BJ (cell line): ENCODE measurements at regions not wholly inside any gene's neighbourhood (a gene's known extent, or its start where the extent isn't known, plus 50 kb on each side); places are given as distances from the start of the nearest gene placed in this dataset.

ENCODE experiments used
- CTCF ChIA-PET: fragments of 350-600 bp; formaldehyde crosslinking; extraction: SDS; loops from one replicate; lab custom pipeline; 2021; ENCODE audit warnings: antibody characterized with exemption, inconsistent platforms; lab: Yijun Ruan, JAX
- POLR2A ChIA-PET: fragments of 300-600 bp; sonication (Branson Sonifier 250); formaldehyde crosslinking; extraction: SDS; loops from one replicate; lab custom pipeline; 2021; ENCODE audit warnings: antibody characterized with exemption; lab: Charles Lee
- DNase-seq: peaks from one replicate; pipeline ENCODE4 v3.0.0-alpha.2; 2011; ENCODE audit warnings: low read depth
- H3K27me3 ChIP-seq: 2 replicates; pipeline ENCODE4 v1.6.0; 2011; ENCODE audit warnings: low read length; ENCODE audit not compliant: control insufficient read depth, insufficient read depth
- H3K36me3 ChIP-seq: 2 replicates; pipeline ENCODE4 v1.5.1; 2011; ENCODE audit warnings: low read length; ENCODE audit not compliant: control insufficient read depth, insufficient read depth
- H3K4me3 ChIP-seq: 2 replicates; pipeline ENCODE4 v1.5.1; 2011; ENCODE audit warnings: low read depth, mild to moderate bottlenecking, control low read depth, low read length
- TF ChIP-seq, protein P1 (sequence below): IDR thresholded peaks from 2 replicates; pipeline ENCODE4 v1.5.1; 2011; ENCODE audit warnings: low read depth, mild to moderate bottlenecking, control low read depth, inconsistent platforms, low read length, moderate library complexity; ENCODE audit not compliant: insufficient read depth

DNA sequence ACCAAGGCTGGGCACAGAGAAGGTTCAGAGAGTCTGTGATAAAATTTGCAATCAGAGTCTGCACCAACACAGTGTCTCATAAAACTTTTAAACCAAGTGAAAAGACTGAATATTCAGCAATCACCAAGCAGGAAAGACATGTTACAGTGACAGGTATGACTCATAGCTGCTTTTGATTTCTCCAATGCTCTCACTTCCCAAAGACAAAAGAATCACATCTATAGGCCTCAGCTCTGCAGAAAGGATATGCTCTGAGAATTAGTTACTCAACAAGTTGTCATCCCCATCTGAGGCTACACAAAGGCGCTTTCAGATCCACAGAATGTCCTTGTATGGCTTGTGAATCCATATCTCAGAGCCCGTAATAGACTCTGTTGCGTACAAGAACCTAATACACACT lies 92.5 kb downstream of the KCNF1 start:
- Histone ChIP-seq H3K4me3 (no peak overlapping the region), H3K27me3 (peaks cover 6% of the 10 kb centered on the region), H3K36me3 (no peaks in the 10 kb centered on the region)
- CTCF ChIA-PET = no interaction called here
- DNase-seq = no peak
- TF ChIP-seq, protein P1, sequence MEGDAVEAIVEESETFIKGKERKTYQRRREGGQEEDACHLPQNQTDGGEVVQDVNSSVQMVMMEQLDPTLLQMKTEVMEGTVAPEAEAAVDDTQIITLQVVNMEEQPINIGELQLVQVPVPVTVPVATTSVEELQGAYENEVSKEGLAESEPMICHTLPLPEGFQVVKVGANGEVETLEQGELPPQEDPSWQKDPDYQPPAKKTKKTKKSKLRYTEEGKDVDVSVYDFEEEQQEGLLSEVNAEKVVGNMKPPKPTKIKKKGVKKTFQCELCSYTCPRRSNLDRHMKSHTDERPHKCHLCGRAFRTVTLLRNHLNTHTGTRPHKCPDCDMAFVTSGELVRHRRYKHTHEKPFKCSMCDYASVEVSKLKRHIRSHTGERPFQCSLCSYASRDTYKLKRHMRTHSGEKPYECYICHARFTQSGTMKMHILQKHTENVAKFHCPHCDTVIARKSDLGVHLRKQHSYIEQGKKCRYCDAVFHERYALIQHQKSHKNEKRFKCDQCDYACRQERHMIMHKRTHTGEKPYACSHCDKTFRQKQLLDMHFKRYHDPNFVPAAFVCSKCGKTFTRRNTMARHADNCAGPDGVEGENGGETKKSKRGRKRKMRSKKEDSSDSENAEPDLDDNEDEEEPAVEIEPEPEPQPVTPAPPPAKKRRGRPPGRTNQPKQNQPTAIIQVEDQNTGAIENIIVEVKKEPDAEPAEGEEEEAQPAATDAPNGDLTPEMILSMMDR = no peak
- POLR2A ChIA-PET = no interaction called here

DNA sequence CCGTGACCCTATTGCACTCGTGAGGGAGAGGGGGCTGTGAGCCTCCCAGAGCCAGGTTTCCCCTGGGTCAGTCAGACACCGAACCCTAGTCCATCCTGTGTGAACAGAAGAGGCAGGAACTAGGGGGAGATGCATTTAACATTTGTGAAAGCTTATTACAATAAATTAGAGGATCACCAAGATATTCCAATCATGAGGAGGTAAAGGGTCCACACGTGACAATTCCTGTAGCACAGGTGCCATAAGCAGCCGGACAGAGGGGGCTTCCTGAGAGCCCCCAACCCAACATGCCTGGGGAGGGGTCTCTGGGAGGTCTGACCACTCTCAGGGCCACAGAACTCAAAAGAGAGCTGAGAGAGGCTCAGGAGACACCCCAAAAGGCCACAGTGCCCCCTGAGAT lies 93.3 kb downstream of the KCNF1 start:
- TF ChIP-seq, protein P1 = no peak
- CTCF ChIA-PET = interaction anchor here (1.5 kb wide), 1 partner anchor 120 kb away, joined by 5 read pairs; no protein-coding TSS in a partner anchor
- POLR2A ChIA-PET = no interaction called here
- H3K27me3 ChIP-seq = peaks cover 6% of the 10 kb centered on the region
- no peaks in the 10 kb centered on the region for H3K36me3 ChIP-seq
- DNase-seq = no peak
- no peak overlapping the region for H3K4me3 ChIP-seq

DNA sequence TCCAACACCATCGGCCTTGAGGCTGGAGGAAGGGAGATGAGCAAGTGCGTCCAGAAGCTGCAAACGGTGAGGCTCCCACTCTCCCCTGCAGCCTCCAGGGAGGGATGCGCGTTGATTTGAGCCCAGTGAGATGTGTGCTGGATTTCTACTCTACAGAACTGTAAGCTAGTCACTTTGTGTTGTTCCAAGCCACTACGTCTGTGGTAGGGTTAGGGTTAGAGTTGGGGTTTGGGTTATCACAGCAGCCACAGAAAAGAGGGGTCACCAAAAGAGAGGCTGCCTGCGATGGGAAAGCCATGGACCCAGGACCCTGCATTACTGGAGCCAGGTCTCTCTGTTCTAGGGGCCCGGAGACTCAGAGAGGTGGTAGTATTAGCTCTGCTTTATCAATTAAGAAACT lies 94.5 kb downstream of the KCNF1 start:
- DNase-seq = no peak
- no peaks in the 10 kb centered on the region for H3K36me3 ChIP-seq
- H3K27me3 ChIP-seq = peaks cover 6% of the 10 kb centered on the region
- ChIA-PET CTCF (interaction anchor here (1.1 to 1.5 kb wide), 2 partner anchors 11 to 118 kb away, joined by 3 to 5 read pairs; no protein-coding TSS in a partner anchor), POLR2A (no interaction called here)
- TF ChIP-seq, protein P1 = no peak
- no peak overlapping the region for H3K4me3 ChIP-seq

DNA sequence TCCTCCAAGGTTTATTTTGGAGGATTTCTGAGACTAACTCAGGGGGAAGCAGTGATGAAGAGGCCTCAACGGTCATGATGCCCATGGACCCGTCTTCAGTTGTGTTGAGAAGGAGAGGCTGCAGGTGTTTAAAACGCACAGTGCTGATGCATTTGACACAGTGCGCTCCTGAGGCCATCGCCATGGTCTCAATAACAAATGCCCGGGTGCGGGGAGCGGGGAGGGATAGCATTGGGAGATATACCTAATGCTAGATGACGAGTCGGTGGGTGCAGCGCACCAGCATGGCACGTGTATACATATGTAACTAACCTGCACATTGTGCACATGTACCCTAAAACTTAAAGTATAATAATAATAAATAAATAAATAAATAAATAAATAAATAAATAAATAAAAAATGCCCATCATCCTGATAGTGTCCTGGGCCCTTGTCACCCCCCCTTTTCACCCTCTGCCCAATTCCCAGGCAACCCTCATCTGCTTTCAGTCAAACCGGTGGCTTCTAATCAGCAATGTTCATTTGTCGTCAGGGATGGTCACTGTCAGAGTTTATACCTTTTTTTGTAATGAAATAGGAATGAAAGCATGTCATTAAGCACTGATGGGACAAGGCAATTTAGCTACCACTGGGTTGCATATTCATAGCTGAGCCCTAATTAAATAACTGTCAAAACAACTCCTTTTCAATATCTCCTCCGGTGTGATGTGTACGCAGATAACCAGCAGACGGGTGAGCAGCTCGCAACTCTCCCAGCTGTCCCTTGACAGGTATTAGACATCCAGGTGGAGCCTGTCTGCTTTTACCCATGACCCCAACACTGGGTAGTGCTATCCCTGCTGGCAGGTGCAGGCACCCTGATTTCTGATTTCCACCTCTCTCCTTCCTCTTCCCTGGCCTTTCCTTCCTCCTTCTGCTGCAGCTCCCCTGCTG lies 95.9 kb downstream of the KCNF1 start:
- no peak for DNase-seq
- no peak overlapping the region for H3K4me3 ChIP-seq
- H3K36me3 ChIP-seq = no peaks in the 10 kb centered on the region
- TF ChIP-seq, protein P1 = no peak
- peaks cover 5% of the 10 kb centered on the region for H3K27me3 ChIP-seq
- ChIA-PET POLR2A (no interaction called here), CTCF (interaction anchor here (1.1 kb wide), 1 partner anchor 13 kb away, joined by 3 read pairs; no protein-coding TSS in a partner anchor)

DNA sequence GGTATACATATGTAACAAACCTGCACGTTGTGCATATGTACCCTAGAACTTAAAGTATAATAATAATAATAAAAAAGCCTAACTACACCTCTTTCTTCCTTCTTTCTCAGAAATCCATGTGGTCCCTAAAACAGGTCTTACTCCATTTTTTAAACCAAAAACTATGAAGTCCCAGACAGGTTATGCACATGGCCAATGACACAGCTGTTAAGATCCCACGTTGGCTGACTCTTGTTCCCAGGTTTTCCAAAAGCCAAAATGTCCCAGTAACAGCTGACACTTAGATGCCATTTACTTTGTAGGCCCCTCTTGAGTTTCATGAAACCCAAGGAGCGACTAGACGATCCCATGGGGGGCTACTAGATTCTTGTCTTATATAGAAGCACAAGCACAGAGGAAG lies 97.0 kb downstream of the KCNF1 start:
- ChIA-PET CTCF (interaction anchor here (1.5 kb wide), 1 partner anchor 173 kb away, joined by 4 read pairs; no protein-coding TSS in a partner anchor), POLR2A (no interaction called here)
- TF ChIP-seq, protein P1 = no peak
- Histone ChIP-seq H3K36me3 (no peaks in the 10 kb centered on the region), H3K4me3 (no peak overlapping the region), H3K27me3 (peaks cover 5% of the 10 kb centered on the region; the same call in 1 of the 2 replicates)
- DNase-seq = no peak
